Globus pallidus (tissue), 1 donor: ENCODE measurements at regions not wholly inside any gene's neighbourhood (a gene's known extent, or its start where the extent isn't known, plus 50 kb on each side); places are given as distances from the start of the nearest gene placed in this dataset.
"Not testable (repeated sequence)": the region's sequence is repeated elsewhere in the genome, so short reads cannot be mapped to it uniquely, and the experiment has no call there.

ENCODE experiments used
- DNase-seq: peaks from one replicate; pipeline ENCODE4 v3.0.0-alpha.2; 2015; ENCODE audit warnings: low spot score

- no peak for DNase-seq
Measured at GRCh38 chr17:63078707-63079106, 112.7 kb downstream of the TANC2 start.

- DNase-seq = no peak
Measured at GRCh38 chr17:63082273-63082861, 116.3 kb downstream of the TANC2 start.

- no peak for DNase-seq
Measured at GRCh38 chr17:63082952-63083351, 116.9 kb downstream of the TANC2 start.

GRCh38 chr17:63086483-63087185 is 120.6 kb downstream of the TANC2 start:
- no peak for DNase-seq

GRCh38 chr17:63090358-63091114 is 124.5 kb downstream of the TANC2 start:
- DNase-seq = not testable (repeated sequence)

- not testable (repeated sequence) for DNase-seq
Measured at GRCh38 chr17:63091909-63092308, 125.9 kb downstream of the TANC2 start.

- DNase-seq = no peak
Measured at GRCh38 chr17:63094631-63095030, 128.6 kb downstream of the TANC2 start.

GRCh38 chr17:63095459-63095858 is 129.4 kb downstream of the TANC2 start:
- DNase-seq = no peak

GRCh38 chr17:63095879-63096278 is 129.8 kb downstream of the TANC2 start:
- DNase-seq = no peak

GRCh38 chr17:63096426-63096825 is 130.4 kb downstream of the TANC2 start:
- no peak for DNase-seq

- no peak for DNase-seq
Measured at GRCh38 chr17:63099425-63099824, 133.4 kb downstream of the TANC2 start.

GRCh38 chr17:63102034-63102433 is 136.0 kb downstream of the TANC2 start:
- DNase-seq = no peak

- DNase-seq = no peak
Measured at GRCh38 chr17:63106050-63106449, 140.0 kb downstream of the TANC2 start.

- no peak for DNase-seq
Measured at GRCh38 chr17:63109661-63110060, 143.6 kb downstream of the TANC2 start.

- DNase-seq = peak; percentile 61
Measured at GRCh38 chr17:63113167-63113566, 147.1 kb downstream of the TANC2 start.

- DNase-seq = no peak
Measured at GRCh38 chr17:63116228-63116627, 150.2 kb downstream of the TANC2 start.

- DNase-seq = peak; percentile 52
Measured at GRCh38 chr17:63116967-63117830, 151.2 kb downstream of the TANC2 start.

GRCh38 chr17:63120406-63120805 is 154.4 kb downstream of the TANC2 start:
- DNase-seq = no peak

GRCh38 chr17:63124536-63124935 is 158.5 kb downstream of the TANC2 start:
- DNase-seq = no peak

- DNase-seq = no peak
Measured at GRCh38 chr17:63124958-63125357, 158.9 kb downstream of the TANC2 start.

GRCh38 chr17:63125987-63126386 is 160.0 kb downstream of the TANC2 start:
- DNase-seq = no peak

- no peak for DNase-seq
Measured at GRCh38 chr17:63126607-63127006, 160.6 kb downstream of the TANC2 start.
